ENCODE measurements at regions not wholly inside any gene's neighbourhood (a gene's known extent, or its start where the extent isn't known, plus 50 kb on each side); places are given as distances from the start of the nearest gene placed in this dataset.

DNA sequence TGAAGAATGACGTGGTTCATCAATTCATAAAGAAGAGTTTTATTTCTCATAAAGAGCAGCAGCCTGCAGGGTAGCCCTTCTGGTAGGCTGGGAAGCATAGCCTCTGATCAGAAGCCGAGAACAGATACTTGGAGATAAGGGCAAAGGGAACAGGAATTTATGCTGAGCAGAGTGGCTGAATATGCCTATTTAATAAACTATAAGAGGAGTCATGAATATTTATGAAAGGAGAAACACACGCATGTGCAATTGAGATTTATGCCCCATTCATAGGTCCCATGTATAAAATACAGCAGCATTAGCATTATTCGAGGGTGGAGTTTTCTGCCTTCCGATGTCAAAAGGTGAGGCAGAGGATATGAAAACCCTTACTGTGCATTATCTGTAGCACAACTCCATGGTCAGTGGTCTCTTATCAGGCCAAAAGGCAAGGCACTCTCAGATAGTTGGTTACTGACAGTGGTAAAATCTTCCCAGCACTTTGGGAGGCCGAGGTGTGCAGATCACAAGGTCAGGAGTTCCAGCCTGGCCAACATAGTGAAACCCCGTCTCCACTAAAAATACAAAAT, 569.1 kb downstream of the ACTL7B start:
- DNase-seq (no peak), ATAC-seq (no peak)
- no peaks in the 10 kb centered on the region for H3K27me3 Mint-ChIP-seq
- CTCF ChIA-PET, result no interaction called here
- no peaks in the 10 kb centered on the region for H3K36me3 Mint-ChIP-seq
- no peak overlapping the region for H3K27ac Mint-ChIP-seq
- no peaks in the 10 kb centered on the region for H3K9me3 Mint-ChIP-seq (ENCODE audit: low read depth)
- H3K4me3 Mint-ChIP-seq, result no peak overlapping the region
- no peaks in the 10 kb centered on the region for H3K4me1 Mint-ChIP-seq

DNA sequence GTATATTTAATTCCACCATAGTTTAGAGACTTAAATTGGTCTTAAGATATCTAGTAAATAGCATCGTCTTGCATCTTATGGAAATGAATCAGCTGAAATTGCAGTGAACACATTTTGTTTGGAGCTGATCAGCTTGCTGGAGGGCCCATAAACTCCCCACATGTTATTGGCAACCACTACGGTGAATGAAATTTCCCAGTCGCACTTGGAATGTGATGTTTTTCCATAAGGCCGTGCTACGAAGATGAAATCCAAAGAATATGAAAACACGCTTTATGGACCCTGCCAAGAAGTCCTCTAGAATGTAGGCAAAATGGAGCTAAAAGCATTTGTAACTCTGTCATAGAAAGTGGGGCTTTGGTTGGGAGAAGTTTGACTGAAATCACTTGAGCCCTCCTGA, 572.1 kb downstream of the ACTL7B start:
- CTCF ChIA-PET, result no interaction called here
- H3K27me3 Mint-ChIP-seq, result no peaks in the 10 kb centered on the region
- H3K4me3 Mint-ChIP-seq, result no peak overlapping the region
- no peaks in the 10 kb centered on the region for H3K9me3 Mint-ChIP-seq (ENCODE audit: low read depth)
- ATAC-seq (no peak), DNase-seq (no peak)
- H3K36me3 Mint-ChIP-seq, result no peaks in the 10 kb centered on the region
- H3K27ac Mint-ChIP-seq, result no peak overlapping the region
- no peaks in the 10 kb centered on the region for H3K4me1 Mint-ChIP-seq

DNA sequence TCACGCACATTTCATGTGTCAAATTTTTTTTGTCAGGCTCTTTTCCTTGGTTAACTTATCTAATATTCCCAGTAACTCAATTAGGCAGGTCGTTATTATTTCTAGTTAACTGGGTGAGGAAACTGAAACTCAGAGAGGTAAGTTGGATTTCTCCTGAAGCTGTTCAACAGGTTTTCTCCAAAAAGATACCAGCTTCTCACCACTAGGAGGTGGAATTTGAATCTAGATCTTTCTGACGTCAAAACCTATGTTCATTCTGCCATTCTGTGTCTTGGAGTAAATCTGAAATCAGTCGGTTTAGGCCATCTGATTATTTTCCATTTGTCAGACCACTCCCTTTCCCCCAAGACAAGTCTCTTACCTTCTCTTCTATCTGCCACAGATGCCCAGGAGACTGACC, 572.9 kb downstream of the ACTL7B start:
- DNase-seq (no peak), ATAC-seq (no peak)
- Mint-ChIP-seq H3K27ac (no peak overlapping the region), H3K4me3 (no peak overlapping the region), H3K4me1 (no peaks in the 10 kb centered on the region), H3K27me3 (no peaks in the 10 kb centered on the region), H3K36me3 (no peaks in the 10 kb centered on the region), H3K9me3 (ENCODE audit: low read depth) (no peaks in the 10 kb centered on the region)
- CTCF ChIA-PET, result no interaction called here

DNA sequence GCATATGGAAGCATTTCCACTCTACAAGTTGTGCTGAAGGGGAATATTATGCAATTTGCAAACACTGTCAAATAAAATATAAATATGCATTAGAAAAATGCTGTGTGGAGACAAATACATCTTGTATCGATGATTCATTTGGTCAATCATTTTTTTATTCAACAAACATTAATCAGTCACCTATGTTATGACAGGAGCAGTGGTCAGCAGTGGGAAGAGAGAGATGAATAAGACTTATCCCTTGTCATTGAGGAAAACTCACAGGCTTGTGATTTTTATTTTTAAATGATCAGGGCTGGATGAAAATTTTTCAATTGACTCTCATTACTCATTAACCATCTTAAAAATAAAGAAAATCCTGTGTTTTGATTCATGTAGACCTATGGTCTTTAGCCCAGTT, 574.1 kb downstream of the ACTL7B start:
- Mint-ChIP-seq H3K27me3 (no peaks in the 10 kb centered on the region), H3K9me3 (ENCODE audit: low read depth) (no peaks in the 10 kb centered on the region), H3K36me3 (no peaks in the 10 kb centered on the region), H3K4me3 (no peak overlapping the region), H3K4me1 (no peaks in the 10 kb centered on the region), H3K27ac (no peak overlapping the region)
- ATAC-seq (no peak), DNase-seq (no peak)
- CTCF ChIA-PET, result no interaction called here

DNA sequence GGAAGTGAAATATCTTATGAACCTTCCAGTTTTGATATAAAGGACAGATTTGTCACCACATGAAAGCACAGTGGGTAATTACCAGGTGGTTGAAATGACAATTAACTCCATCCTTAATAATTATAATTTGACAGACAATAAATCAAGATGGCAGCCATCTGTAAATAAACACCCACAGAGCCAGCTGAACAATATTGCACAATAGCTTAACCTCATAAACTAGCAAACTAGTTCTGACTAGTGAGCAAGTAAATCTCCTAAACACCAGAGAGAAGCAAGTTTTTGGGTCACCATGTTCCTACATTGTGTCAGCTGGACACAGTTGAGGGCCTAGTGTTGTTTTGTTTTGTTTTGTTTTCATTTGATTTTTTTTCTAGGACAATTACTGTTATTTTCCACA, 577.4 kb downstream of the ACTL7B start:
- H3K36me3 Mint-ChIP-seq, result no peaks in the 10 kb centered on the region
- no peaks in the 10 kb centered on the region for H3K27me3 Mint-ChIP-seq
- CTCF ChIA-PET, result no interaction called here
- DNase-seq (no peak), ATAC-seq (no peak)
- H3K4me1 Mint-ChIP-seq, result no peaks in the 10 kb centered on the region
- H3K4me3 Mint-ChIP-seq, result no peak overlapping the region
- H3K9me3 Mint-ChIP-seq (ENCODE audit: low read depth), result peaks cover 3% of the 10 kb centered on the region
- no peak overlapping the region for H3K27ac Mint-ChIP-seq

DNA sequence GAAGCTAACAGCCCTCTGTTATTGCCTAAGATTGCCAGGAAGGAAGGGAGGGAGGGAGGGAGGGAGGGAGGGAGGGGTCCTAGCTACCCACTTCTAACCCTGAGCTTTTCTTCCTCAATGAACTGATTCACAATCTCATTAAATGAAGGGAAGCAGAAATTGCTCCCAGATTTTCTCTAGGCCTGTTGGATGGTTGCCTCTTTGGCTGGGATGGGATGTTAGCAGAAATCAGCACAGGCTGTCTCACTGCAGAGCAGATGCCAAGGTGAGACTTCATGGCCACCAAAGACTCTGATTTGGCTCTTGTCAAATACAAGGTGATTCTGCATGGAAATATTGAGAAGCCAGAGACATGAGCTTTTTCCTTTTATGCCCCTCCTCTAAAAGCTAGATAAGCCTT, 578.6 kb downstream of the ACTL7B start:
- DNase-seq (no peak), ATAC-seq (no peak)
- Mint-ChIP-seq H3K36me3 (no peaks in the 10 kb centered on the region), H3K9me3 (ENCODE audit: low read depth) (peaks cover 3% of the 10 kb centered on the region), H3K4me3 (no peak overlapping the region), H3K27ac (no peak overlapping the region), H3K27me3 (no peaks in the 10 kb centered on the region), H3K4me1 (no peaks in the 10 kb centered on the region)
- CTCF ChIA-PET, result no interaction called here

DNA sequence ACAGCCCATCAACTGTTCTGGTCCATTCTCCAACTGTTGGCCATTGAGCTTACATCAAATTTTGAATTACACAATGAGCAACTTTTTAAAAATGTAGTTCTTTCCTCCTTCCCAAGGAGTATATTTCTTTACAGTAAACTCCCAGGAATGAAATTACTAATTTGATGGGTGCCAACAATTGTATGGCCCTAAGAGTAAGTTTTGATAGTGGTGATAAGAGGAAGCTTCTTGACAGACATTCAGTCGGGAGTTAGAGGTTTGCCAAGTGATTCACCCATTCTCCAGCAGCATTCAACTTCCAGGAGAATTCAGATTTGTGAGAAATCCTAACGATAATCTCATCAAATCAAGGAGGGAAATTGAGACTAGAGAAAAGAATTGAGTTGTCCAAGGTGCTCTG, 579.9 kb downstream of the ACTL7B start:
- H3K4me1 Mint-ChIP-seq, result no peaks in the 10 kb centered on the region
- CTCF ChIA-PET, result no interaction called here
- no peak overlapping the region for H3K27ac Mint-ChIP-seq
- no peaks in the 10 kb centered on the region for H3K36me3 Mint-ChIP-seq
- no peak overlapping the region for H3K4me3 Mint-ChIP-seq
- DNase-seq (no peak), ATAC-seq (no peak)
- H3K9me3 Mint-ChIP-seq (ENCODE audit: low read depth), result peaks cover 3% of the 10 kb centered on the region
- H3K27me3 Mint-ChIP-seq, result no peaks in the 10 kb centered on the region

DNA sequence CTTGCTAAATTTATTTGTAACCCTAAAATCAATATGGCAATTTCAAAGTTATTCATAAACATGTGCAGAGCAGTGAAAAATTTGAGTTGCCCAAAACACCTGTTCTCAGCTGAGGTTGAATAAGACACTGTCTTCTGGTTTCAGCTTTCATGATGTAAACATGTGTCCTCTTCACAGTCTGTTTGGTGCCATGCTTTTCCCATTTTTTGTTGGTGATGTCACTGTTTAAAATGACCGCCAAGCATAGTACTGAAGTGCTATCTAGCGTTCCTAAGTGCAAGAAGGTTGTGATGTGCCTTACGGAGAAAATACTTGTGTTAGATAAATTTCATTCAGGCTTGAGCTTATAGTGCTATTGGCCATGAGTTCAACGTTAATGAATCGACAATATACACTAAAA, 580.8 kb downstream of the ACTL7B start:
- H3K27me3 Mint-ChIP-seq, result no peaks in the 10 kb centered on the region
- H3K4me3 Mint-ChIP-seq, result no peak overlapping the region
- CTCF ChIA-PET, result interaction anchor here (0.6 kb wide), 1 partner anchor 489 kb away, joined by 4 read pairs; no protein-coding TSS in a partner anchor
- H3K9me3 Mint-ChIP-seq (ENCODE audit: low read depth), result peaks cover 3% of the 10 kb centered on the region
- no peak overlapping the region for H3K27ac Mint-ChIP-seq
- H3K4me1 Mint-ChIP-seq, result no peaks in the 10 kb centered on the region
- DNase-seq (no peak), ATAC-seq (no peak)
- H3K36me3 Mint-ChIP-seq, result no peaks in the 10 kb centered on the region

DNA sequence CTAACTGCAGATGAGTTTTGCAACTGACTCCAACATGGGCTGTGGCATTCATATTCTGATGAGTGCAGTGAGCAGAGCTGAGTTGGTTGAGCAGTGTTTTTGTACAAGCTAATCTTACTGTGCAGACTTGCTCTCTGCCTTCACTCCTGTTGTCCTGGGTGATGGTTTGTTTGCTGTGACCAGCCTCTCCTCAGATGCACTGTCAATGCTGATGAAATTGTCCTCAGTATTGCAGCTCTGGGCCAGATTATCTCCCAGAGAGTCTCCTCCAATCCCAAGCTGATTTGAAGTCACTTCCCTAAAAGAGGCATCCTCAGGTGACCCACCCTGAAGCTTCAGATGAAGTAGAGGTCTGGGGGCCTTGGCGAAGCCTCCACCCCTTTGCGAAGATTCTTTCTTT, 581.8 kb downstream of the ACTL7B start:
- H3K27me3 Mint-ChIP-seq, result no peaks in the 10 kb centered on the region
- CTCF ChIA-PET, result no interaction called here

DNA sequence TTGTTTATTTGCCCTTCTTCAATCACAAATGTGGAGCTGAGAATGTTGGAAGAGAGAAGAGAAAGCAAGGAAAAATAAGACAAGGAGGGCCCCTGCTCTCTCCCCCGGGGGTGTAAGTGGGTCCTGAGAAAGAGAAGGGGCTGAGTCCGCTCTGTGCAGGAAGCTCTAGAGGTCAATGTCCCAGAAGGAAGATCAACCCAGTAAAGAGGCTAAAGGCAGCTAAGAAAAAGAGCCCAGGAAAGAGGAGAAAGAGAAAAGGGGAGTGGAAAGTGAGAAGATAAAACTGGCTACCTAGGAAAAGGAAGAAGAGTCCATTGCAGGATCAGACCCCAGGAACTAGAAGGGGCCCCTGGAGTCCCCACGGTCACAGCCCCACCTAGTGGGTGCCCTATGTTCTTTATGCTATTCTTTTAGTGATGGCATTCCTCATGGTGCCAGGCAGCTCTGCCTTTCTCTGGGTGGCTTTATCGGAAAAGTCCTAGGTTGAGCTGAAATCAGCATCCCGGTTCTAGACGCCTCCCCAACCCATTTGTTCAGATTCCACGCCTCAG, 583.4 kb downstream of the ACTL7B start:
- no peak for ATAC-seq
- H3K9me3 Mint-ChIP-seq (ENCODE audit: low read depth), result peaks cover 3% of the 10 kb centered on the region
- no peak overlapping the region for H3K27ac Mint-ChIP-seq
- CTCF ChIA-PET, result no interaction called here
- no peak overlapping the region for H3K4me3 Mint-ChIP-seq
- no peak for DNase-seq
- no peaks in the 10 kb centered on the region for H3K4me1 Mint-ChIP-seq
- no peaks in the 10 kb centered on the region for H3K27me3 Mint-ChIP-seq
- H3K36me3 Mint-ChIP-seq, result no peaks in the 10 kb centered on the region

More for the DNA sequence above, 581.8 kb downstream of the ACTL7B start:
- no peak for ATAC-seq
- DNase-seq, result no peak
- peaks cover 3% of the 10 kb centered on the region for H3K9me3 Mint-ChIP-seq (ENCODE audit: low read depth)
- no peaks in the 10 kb centered on the region for H3K36me3 Mint-ChIP-seq
- H3K4me1 Mint-ChIP-seq, result no peaks in the 10 kb centered on the region
- H3K27ac Mint-ChIP-seq, result no peak overlapping the region
- H3K4me3 Mint-ChIP-seq, result no peak overlapping the region

DNA sequence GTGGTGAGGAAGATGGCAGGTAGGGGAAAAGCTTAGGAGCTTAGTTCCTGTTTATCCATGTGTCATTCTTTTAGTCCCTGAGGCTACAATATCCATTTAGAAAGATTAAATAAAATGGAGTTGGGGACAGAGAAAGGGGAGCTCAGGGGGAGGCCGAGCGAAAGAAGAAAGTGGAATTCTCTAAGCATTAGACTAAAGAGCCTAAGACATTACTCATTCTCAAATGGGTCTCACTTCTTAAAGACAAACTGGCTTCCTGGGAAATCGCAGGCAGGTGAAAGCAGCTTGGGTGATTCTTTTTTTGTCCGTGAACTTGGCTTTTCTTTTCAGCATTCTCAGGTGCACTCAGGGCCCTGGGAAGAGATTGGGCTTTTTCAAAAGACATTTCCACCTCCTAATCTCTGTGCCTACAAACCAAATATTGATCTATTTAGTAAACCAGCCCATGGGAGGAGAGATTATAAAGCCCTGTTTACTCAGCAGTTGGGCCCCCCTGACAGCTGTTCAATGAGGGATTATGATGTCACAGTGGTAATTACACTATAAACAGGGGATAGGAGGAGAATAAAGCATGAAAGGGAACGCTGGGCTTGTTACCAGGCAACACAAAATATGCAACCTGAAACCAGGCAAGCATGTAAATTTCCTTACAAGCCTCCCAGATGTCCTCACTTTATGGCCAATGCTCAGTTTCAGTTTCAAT, 584.0 kb downstream of the ACTL7B start:
- CTCF ChIA-PET, result no interaction called here
- Mint-ChIP-seq H3K4me3 (no peak overlapping the region), H3K27ac (no peak overlapping the region), H3K4me1 (no peaks in the 10 kb centered on the region), H3K36me3 (no peaks in the 10 kb centered on the region), H3K27me3 (no peaks in the 10 kb centered on the region), H3K9me3 (ENCODE audit: low read depth) (peaks cover 3% of the 10 kb centered on the region)
- DNase-seq (no peak), ATAC-seq (no peak)

DNA sequence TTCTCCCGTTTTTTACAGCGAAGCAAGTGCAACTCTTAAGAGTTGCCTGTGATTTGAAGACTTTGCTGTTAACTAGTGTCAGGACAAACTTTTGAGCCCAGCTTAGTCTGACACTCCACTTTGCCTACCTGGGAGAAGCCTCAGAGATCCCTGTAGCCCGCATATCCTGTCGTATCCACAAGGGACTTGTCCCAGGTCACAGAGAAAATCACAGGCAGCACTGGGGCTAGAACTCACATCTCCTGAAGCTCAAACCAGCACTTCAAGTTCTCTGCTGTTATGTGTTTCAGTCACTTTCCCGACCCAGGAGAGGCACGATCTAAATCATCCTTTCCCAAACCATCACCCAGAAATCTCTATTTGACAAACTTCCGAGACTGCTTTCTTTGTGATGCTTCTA, 584.5 kb downstream of the ACTL7B start:
- DNase-seq (no peak), ATAC-seq (no peak)
- Mint-ChIP-seq H3K36me3 (no peaks in the 10 kb centered on the region), H3K9me3 (ENCODE audit: low read depth) (peaks cover 3% of the 10 kb centered on the region), H3K27ac (no peak overlapping the region), H3K27me3 (no peaks in the 10 kb centered on the region), H3K4me1 (no peaks in the 10 kb centered on the region), H3K4me3 (no peak overlapping the region)
- CTCF ChIA-PET, result no interaction called here

DNA sequence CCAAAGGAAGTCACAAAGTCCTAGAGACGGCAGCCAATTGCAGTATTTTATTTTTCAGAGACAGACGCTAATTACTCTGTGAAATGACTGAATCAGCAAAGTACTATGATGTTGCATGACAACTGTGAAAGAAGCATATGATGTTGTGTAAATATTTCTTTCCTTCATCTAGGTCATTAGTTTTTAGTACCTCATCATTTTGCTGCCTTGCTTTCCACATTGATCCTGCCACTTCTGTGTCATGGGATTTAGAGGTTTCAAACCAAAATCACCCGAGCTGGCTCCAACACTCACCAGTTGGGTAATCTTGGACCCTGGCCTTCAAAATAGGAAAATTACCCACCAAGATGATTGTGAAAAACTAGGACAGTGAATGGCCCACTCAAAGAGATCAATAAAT, 585.2 kb downstream of the ACTL7B start:
- H3K4me1 Mint-ChIP-seq, result no peaks in the 10 kb centered on the region
- no peak overlapping the region for H3K4me3 Mint-ChIP-seq
- H3K36me3 Mint-ChIP-seq, result no peaks in the 10 kb centered on the region
- CTCF ChIA-PET, result no interaction called here
- H3K9me3 Mint-ChIP-seq (ENCODE audit: low read depth), result peaks cover 3% of the 10 kb centered on the region
- no peaks in the 10 kb centered on the region for H3K27me3 Mint-ChIP-seq
- no peak for ATAC-seq
- DNase-seq, result no peak
- no peak overlapping the region for H3K27ac Mint-ChIP-seq

DNA sequence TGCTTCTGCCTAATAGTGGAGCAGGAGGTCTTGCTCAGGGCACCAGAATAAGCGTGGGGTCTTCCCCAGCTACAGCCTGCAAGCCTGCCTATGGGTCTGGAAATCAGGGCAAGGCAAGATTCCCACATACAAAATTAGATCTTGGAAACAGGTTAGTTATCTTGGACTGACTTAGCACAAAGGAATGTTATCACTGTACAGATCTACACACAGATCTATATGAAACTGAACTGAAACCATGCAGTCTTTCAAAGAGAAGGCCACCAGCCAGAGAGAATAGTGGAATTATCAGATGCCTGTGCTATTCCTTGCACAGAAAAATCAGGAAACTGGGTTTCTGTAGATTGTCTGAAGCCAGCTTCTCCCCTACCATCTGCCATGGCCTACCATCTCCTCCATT, 585.7 kb downstream of the ACTL7B start:
- CTCF ChIA-PET, result no interaction called here
- Mint-ChIP-seq H3K36me3 (no peaks in the 10 kb centered on the region), H3K27ac (no peak overlapping the region), H3K27me3 (no peaks in the 10 kb centered on the region), H3K4me3 (no peak overlapping the region), H3K9me3 (ENCODE audit: low read depth) (peaks cover 3% of the 10 kb centered on the region), H3K4me1 (no peaks in the 10 kb centered on the region)
- ATAC-seq, result no peak
- DNase-seq, result no peak
